H1 (cell line): ENCODE measurements at regions not wholly inside any gene's neighbourhood (a gene's known extent, or its start where the extent isn't known, plus 50 kb on each side); places are given as distances from the start of the nearest gene placed in this dataset.

Experiments used
- CREB1 ChIP-seq: IDR thresholded peaks from 2 replicates; pipeline ENCODE4 v1.6.1; 2012; ENCODE audit warnings: inconsistent platforms

DNA sequence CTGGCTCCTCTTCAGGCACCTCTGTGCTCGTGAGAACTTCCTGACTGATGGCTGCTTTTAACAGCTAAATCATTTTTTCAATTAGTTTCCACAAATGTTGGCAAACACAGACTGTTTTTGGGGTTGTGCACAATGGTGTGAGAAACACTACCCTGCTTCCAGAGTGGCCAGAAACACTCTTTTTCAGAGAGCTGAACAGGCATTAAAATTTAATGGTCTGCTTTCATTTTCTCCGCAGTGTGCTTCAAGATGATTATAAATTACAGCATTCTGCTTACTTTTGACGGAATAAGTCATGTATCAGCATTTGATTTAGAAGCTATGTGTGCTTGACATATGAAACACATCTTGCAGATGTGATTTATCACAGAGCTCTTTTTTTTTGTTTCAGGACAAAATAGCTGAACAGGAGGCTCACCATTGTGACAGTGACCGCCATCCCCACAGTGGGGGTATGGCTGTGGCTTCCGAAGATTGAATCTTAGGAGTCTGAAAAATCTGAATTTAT, 454.5 kb upstream of the ZNF608 start (continued):
- no peak for TF ChIP-seq CREB1
